CD4-positive, alpha-beta T cell treated with Interleukin-21 for 1 hour (primary cell): ENCODE measurements at regions not wholly inside any gene's neighbourhood (a gene's known extent, or its start where the extent isn't known, plus 50 kb on each side); places are given as distances from the start of the nearest gene placed in this dataset.

Experiments used
- DNase-seq: peaks from one replicate; pipeline ENCODE4 v3.0.0-alpha.2; 2020

DNA sequence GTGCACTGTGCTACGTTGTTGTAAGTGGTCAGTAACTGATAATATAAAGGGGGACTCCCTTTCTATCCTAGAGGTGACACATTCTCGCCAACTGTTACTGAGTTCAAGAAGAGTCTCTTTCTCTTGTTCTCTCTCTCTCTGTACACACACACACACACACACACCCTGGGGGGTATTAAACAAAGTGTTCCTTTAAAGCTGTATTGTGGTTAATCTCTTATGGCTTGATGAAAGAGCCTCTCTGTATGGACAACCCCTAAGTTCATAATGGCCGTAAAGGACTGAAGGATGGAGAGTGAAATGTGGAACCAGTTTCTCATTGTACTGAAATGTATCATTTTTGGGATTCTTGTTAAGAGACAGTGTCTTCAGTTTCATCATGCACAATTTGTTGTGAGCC is 145.2 kb upstream of the BMPER start:
- DNase-seq, result no peak

GRCh38 chr7:33760834-33761233 is 144.5 kb upstream of the BMPER start:
- no peak for DNase-seq

- DNase-seq, result no peak
Measured at GRCh38 chr7:33761449-33762080, 143.8 kb upstream of the BMPER start.

- DNase-seq, result no peak
Measured at GRCh38 chr7:33762151-33762910, 143.0 kb upstream of the BMPER start.

DNA sequence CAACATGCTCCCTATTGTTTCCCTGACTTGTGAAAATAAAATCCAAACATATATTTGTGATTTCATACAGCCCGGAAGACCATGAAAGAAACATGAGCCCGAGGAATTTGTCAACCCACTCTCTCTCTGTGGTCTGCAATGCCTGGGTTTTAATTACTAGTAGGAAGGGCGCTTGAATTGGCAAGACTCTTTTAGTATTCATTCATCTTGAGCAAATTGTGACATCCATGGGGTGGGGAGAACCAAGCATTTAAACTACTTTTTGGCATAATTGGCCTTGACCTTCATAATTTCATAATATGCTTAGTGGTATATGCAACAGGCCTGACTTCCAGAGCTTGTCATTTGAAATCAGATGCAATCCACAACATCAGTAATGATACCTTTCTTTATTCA is 142.4 kb upstream of the BMPER start:
- DNase-seq, result no peak

DNA sequence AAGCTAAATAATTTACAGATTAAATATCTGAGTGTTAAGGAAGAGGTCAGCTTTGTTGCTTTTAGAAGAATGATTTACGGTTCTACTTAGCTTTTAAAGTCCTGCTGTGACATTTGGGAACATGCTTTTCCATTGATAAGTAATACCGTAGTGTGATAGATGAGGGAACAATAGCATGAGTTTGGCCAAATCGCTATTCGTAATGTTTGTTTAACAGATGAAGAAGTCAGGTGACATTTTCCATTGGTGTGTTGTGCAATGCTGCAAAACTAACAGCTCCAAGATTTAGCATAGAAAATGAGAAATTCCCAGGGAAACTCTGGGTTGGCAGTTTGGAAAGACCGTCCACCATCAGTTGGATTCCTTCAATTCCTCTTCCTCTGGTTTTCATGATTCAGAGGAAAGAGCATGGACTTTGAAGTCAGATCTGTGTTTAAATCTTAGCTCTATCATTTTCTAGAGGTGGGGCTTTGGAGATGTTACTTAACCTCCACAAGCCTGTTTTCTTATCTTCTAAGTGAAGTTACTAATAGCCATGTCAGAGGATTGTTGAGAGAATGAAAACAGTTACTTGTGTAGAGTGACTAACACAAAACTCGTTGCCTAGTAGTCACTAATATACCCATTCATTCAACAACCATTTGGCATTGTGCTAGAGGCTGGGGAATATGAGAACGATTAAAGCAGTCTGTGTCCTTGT is 140.4 kb upstream of the BMPER start:
- no peak for DNase-seq

GRCh38 chr7:33766405-33766804 is 138.9 kb upstream of the BMPER start:
- DNase-seq, result no peak

DNA sequence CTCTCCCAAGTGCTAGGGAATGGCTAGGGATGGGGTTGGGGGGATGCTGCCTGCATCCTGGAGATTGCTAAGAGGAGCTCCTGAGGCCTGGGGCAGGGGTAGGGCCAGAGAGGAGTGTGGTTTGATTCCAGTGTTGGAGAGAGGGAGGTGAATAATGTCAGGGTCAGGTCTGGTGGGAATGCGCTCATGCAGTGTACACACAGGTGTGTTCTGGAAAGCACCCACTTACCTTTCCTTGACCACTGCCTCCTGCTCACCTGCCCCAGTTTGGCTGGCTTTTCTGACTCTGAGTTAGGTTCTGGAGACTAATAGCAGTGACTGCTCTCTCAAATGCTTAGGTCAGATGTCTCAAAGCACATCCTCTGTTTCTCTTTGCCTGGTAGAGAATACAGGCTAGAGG is 135.4 kb upstream of the BMPER start:
- DNase-seq, result no peak

- no peak for DNase-seq
Measured at GRCh38 chr7:33770576-33770975, 134.8 kb upstream of the BMPER start.

DNA sequence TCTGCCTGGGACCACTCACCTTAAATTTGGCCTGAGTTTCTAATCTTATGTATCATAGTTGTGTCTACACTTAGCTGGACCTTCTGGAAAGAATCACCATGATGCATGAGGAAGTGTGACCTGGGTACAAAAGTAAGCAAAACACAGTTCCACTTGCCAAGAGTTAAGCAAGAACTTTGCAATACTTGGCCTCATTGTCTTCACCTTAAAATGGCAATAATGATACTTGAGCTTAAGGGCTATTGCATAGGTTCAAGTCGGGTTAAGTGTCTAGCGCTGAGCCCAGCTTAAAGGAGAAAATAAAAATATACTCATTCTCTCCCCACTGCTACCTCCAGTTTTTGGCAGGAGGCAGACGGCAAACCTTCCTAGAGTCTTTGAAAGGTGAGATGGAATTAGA is 133.9 kb upstream of the BMPER start:
- DNase-seq, result no peak

- DNase-seq, result no peak
Measured at GRCh38 chr7:33773053-33773452, 132.3 kb upstream of the BMPER start.

DNA sequence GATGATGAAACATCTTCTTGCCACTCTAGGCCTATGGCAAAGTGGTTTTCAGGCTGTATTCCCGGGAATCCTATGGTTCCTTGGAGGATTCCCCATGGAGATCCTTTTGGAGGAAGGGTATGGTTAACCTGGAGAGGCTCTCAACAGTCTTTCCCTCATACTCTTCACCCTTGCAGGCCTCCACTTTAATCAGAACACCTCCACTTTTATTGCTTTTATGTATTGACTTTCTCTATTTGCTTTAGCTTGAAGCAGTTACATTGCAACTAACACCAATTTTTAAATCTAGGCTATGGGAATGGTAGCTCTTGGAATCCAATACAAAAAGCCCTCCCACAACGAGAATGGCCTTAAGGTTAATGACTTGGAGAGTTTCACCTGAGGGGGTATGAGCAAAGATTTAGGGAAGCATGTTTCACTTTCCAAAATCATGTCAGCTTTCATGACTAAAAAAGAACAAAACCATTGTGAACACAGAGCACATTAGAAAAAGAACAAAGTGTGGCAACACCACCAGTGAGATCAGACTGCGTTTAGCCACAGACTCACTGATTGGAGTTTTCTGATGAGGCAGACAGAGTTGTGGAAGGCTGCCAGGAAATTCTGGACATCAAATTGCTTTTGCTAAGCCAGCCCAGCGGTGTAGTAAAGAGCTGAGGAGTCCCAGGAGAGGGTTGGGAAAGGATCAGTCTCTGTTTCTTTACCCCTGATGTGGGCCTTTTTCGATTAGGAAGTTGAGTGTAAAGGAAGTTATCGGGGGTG is 130.4 kb upstream of the BMPER start:
- DNase-seq, result no peak

DNA sequence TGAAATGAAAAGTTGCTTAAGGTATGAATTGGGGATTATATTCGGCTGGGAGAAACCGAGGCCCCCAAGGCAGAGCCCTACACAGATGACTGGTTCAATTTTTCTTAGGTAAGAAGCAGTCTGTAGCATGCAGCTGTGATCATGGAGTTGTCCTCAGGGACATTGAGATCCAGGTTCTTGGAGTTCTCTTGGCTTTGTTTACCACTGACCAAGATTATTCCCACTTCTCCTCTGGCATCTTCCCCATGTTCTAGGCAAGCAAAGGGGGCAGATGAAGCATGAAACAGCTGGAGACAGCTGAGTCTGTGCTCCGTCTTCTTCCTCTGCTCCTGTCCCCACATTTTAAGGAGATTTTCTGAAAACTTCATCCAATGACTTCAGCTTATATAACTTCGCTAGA is 129.5 kb upstream of the BMPER start:
- no peak for DNase-seq

DNA sequence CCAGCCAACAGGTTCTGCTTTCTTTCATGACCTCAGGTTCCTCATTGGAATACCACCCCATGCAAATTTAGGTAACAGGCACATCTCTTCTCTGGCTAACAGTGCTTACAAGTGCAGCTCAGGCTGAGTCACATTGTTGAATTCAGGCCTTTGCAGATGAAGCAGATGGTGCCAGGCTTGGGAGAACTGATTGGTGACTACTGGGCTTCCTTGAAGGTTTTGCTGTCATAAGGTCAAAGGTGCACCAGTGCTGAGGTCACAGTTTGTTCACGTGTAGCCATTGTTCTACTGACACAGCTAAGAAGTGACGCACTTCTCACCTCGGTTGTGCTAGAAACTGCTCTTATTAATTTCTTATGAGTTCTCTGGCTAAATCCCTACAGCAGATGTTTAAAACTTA is 128.6 kb upstream of the BMPER start:
- no peak for DNase-seq

DNA sequence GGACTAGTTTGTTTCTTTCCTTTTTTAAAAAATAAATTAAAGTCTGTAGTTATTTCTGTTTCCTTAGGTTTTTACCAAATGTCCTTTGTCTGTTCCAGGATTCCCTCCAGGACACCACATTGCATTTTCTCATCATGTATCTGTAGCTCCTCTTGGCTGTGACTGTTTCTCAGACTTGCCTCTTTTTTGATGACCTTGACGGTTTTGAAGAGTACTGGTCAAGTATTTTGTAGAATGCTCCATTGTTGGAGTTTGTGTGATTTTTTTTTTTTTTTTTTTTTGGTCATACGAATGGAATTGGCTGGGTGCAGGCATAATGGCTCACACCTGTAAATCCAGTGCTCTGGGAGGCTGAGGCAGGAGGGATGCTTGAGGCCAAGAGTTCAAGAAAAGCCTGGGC is 127.1 kb upstream of the BMPER start:
- no peak for DNase-seq

GRCh38 chr7:33779216-33779615 is 126.1 kb upstream of the BMPER start:
- DNase-seq, result no peak

DNA sequence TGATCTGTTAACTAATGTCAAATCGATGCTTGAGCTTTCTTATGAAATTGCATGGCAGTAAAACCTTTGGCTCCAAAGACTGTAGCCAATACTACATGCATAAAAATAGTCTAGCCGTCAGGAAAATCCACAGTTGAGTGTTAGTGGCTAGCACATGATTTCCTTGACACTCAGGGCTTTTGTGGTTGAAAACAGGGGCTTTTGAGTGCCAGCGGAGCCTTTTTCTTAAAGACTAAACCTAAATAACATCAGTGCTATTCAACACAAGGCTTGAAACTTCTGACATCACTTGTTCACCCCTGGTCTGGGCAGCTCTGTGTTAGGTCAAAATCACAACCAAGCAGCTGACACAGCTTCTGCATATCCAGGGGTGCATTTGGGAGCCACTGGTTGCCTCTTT is 124.2 kb upstream of the BMPER start:
- DNase-seq, result no peak

DNA sequence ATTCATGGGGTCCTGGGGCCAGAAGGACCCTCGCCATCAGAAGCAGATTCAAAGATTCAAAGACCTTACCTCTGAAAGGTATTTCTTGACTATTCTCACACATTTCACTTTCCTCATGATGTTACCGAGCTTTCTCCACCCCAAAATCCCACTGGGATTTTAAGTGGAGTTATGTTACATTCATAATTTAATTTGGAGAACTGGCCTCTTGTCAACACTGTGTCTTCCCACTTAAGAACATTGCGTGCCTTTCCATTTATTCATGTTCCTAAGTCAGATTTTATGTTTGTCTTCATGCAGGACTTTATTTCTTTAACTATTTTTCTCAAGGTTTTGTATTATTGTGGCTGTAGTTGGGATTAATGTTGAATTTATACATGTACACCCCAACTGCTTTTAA is 123.5 kb upstream of the BMPER start:
- no peak for DNase-seq

DNA sequence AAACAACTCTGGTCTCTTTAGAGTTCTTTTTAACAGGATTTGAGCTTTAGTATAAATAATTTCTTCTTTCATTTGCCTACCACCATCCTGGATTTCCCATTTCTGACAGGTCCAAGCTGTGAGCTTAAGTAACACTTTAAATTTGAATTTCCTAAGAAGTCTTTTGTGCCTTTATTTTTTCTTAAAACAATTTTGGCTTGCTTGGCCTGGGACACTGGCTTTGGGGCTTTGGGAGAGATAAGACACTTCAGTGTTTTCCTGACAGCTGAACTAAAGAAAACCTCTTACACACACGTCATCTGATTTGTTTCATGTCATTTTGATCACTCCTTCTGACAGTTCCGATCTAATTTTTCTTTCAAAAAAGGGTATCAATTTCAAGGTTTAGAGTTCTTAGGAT is 121.3 kb upstream of the BMPER start:
- no peak for DNase-seq

GRCh38 chr7:33788531-33788930 is 116.8 kb upstream of the BMPER start:
- DNase-seq, result no peak

DNA sequence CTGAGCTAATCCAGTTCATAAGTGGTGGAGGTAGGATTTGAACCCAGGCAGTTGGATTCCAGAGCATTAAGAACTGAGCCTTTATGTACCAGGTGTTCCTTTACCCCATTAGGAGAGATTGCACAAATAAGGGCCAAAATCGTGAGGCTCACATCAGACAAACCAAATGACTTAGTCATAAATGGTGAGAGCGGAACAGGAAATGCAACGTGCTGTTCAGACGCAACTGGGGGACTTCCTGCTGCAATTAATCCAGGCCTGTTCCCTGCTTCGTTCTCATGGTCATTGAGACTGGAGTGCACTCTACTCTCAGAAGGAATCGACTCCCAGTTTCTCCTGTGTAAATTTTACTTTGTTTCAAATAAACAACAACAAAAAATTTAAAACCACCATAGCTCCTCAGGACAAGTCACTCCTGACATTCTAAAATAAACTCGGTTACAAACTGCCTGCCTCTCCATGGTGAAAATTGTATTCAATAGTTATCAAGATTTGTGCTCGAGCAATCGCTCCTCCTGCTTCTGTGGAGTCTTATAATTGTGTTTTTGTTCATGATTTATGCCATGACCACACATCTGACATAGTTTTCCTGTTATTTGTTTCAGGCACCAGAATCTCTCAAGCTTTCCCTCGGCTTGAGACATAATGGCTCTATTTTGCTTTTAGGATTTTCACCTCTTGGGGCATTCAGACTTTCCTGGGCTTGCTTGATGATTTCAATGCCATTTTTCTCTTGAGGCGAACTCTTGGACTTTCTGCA is 115.3 kb upstream of the BMPER start:
- DNase-seq, result no peak

GRCh38 chr7:33790746-33791145 is 114.6 kb upstream of the BMPER start:
- no peak for DNase-seq

GRCh38 chr7:33792041-33792440 is 113.3 kb upstream of the BMPER start:
- no peak for DNase-seq
